ENCODE measurements at regions not wholly inside any gene's neighbourhood (a gene's known extent, or its start where the extent isn't known, plus 50 kb on each side); places are given as distances from the start of the nearest gene placed in this dataset.
A peak's percentile ranks its signal among the peaks of the same experiment; 100 is the strongest.

DNA sequence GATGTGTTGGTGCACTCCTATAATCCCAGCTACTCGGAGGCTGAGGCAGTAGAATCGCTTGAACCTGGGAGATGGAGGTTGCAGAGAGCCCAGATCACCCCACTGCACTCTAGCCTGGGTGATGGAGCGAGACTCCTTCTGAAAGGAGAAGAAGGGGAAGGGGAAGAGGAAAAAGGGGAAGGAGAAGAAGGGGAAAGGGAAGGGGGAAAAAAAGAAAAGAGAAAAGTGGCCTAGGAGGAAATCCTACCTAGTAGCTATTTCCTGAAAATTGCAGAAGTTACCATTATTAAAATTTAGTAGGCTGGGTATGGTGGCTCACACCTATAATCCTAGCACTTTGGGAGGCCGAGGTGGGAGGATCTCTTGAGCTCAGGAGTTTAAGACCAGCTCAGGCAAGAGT lies 67.4 kb downstream of the ARRDC3 start:
- H3K27ac ChIP-seq (ENCODE audit: control insufficient read depth, insufficient read depth, low read length): no peak overlapping the region
- H3K4me2 ChIP-seq (ENCODE audit: control insufficient read depth, extremely low read depth, insufficient read depth, low read depth, low read length): no peak overlapping the region
- H4K20me1 ChIP-seq (ENCODE audit: control insufficient read depth, extremely low read depth, insufficient read depth, low read length): no peaks in the 10 kb centered on the region
- no peaks in the 10 kb centered on the region for H3K79me2 ChIP-seq (ENCODE audit: control insufficient read depth, insufficient read depth, low read length)
- H3K27me3 ChIP-seq (ENCODE audit: control insufficient read depth, extremely low read depth, insufficient read depth, low read length): no peaks in the 10 kb centered on the region
- H3K4me1 ChIP-seq (ENCODE audit: control insufficient read depth, extremely low read depth, insufficient read depth, low read length): peaks cover 36% of the 10 kb centered on the region
- no peak overlapping the region for H3K4me3 ChIP-seq (ENCODE audit: control insufficient read depth in 2 of 3, extremely low read depth in 1 of 3, insufficient read depth in 2 of 3, low read depth in 1 of 3, low read length in 3 of 3)
- DNase-seq (ENCODE audit: low read depth, low spot score) (no peak), FAIRE-seq (no peak)
- no peaks in the 10 kb centered on the region for H3K36me3 ChIP-seq (ENCODE audit: control insufficient read depth in 2 of 2, extremely low read depth in 1 of 2, insufficient read depth in 2 of 2, low read length in 2 of 2)
- peaks cover 2% of the 10 kb centered on the region for H3K9me1 ChIP-seq (ENCODE audit: control insufficient read depth, extremely low read depth, insufficient read depth, low read length)
- TF ChIP-seq CTCF (optimal IDR thresholded peaks at IDR 0.05 in 1 of 3, IDR thresholded peaks at IDR 0.05 in 1 of 3, conservative IDR thresholded peaks at IDR 0.05 in 1 of 3; ENCODE audit: extremely low read depth in 1 of 3, insufficient read depth in 2 of 3, low read length in 3 of 3) (no peak), EZH2 (IDR thresholded peaks at IDR 0.05; ENCODE audit: low read length) (no peak)
- no peak overlapping the region for H2AFZ ChIP-seq (ENCODE audit: control insufficient read depth, low read length)
- no peak overlapping the region for H3K9ac ChIP-seq (ENCODE audit: control insufficient read depth, extremely low read depth, insufficient read depth, low read length)
- no peaks in the 10 kb centered on the region for H3K9me3 ChIP-seq (ENCODE audit: control insufficient read depth, low read depth, low read length)
- dilution Hi-C loops (cut with MboI; ENCODE audit: extremely low pct_ligation_motif_present, low sequenced_read_pairs): no loop called here

- H3K4me3 ChIP-seq (ENCODE audit: control insufficient read depth in 2 of 3, extremely low read depth in 1 of 3, insufficient read depth in 2 of 3, low read depth in 1 of 3, low read length in 3 of 3): no peak overlapping the region
- no peaks in the 10 kb centered on the region for H4K20me1 ChIP-seq (ENCODE audit: control insufficient read depth, extremely low read depth, insufficient read depth, low read length)
- no peak overlapping the region for H2AFZ ChIP-seq (ENCODE audit: control insufficient read depth, low read length)
- dilution Hi-C loops (cut with MboI; ENCODE audit: extremely low pct_ligation_motif_present, low sequenced_read_pairs): no loop called here
- H3K9ac ChIP-seq (ENCODE audit: control insufficient read depth, extremely low read depth, insufficient read depth, low read length): no peak overlapping the region
- H3K79me2 ChIP-seq (ENCODE audit: control insufficient read depth, insufficient read depth, low read length): no peaks in the 10 kb centered on the region
- H3K27me3 ChIP-seq (ENCODE audit: control insufficient read depth, extremely low read depth, insufficient read depth, low read length): no peaks in the 10 kb centered on the region
- peaks cover 36% of the 10 kb centered on the region for H3K4me1 ChIP-seq (ENCODE audit: control insufficient read depth, extremely low read depth, insufficient read depth, low read length)
- TF ChIP-seq CTCF (optimal IDR thresholded peaks at IDR 0.05 in 1 of 3, IDR thresholded peaks at IDR 0.05 in 1 of 3, conservative IDR thresholded peaks at IDR 0.05 in 1 of 3; ENCODE audit: extremely low read depth in 1 of 3, insufficient read depth in 2 of 3, low read length in 3 of 3) (no peak), EZH2 (IDR thresholded peaks at IDR 0.05; ENCODE audit: low read length) (no peak)
- peak overlapping the region; percentile 11 for H3K4me2 ChIP-seq (ENCODE audit: control insufficient read depth, extremely low read depth, insufficient read depth, low read depth, low read length)
- H3K9me1 ChIP-seq (ENCODE audit: control insufficient read depth, extremely low read depth, insufficient read depth, low read length): peaks cover 2% of the 10 kb centered on the region
- no peaks in the 10 kb centered on the region for H3K9me3 ChIP-seq (ENCODE audit: control insufficient read depth, low read depth, low read length)
- peak; percentile 83 for DNase-seq (ENCODE audit: low read depth, low spot score)
- FAIRE-seq: peak; percentile 76
- peak overlapping the region; percentile 35 for H3K27ac ChIP-seq (ENCODE audit: control insufficient read depth, insufficient read depth, low read length)
- no peaks in the 10 kb centered on the region for H3K36me3 ChIP-seq (ENCODE audit: control insufficient read depth in 2 of 2, extremely low read depth in 1 of 2, insufficient read depth in 2 of 2, low read length in 2 of 2)
These were observed 69.1 kb downstream of the ARRDC3 start for GRCh38 chr5:91313757-91314673.
